ENCODE measurements at regions not wholly inside any gene's neighbourhood (a gene's known extent, or its start where the extent isn't known, plus 50 kb on each side); places are given as distances from the start of the nearest gene placed in this dataset.
A peak's percentile ranks its signal among the peaks of the same experiment; 100 is the strongest.

DNA sequence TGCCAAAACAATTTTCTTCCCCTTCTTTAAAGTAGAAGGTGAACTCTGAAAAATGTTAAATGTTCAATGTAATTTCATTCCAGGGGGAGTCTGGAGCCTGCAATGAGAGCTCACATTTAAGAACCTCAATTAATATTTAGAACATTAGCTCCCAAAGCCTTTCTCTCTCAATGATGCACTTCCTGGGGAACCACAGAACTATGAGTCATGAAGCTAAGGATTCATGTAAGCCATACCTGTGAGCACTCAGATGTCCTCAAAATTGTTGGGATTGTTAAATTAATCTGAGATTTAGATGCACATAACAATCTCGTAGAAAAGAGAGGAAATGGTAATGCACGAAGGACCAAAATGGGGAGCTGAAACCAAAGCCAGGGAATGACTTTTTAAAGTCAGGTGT, 244.2 kb upstream of the LRIG1 start:
- no peaks in the 10 kb centered on the region for H3K9me3 ChIP-seq
- 93 to 94% methylated on average over 2 of the region's 2 CpGs for WGBS, 2 donors (ENCODE audit: low coverage in 1 of 2)
- DNase-seq: no peak
- H3K4me1 ChIP-seq: no peaks in the 10 kb centered on the region
- H3K4me3 ChIP-seq: no peak overlapping the region
- in situ Hi-C loops (cut with MboI; ENCODE audit: low pct_ligation_motif_present in 1 of 4, low pct_unique_long_range_greater_than_20kb in 1 of 4, low sequenced_read_pairs in 3 of 4): no loop called here
- intact Hi-C loops (cut with DNase I; ENCODE audit: low total_unique reads): no loop called here
- no peaks in the 10 kb centered on the region for H3K36me3 ChIP-seq
- TF ChIP-seq, protein P1, sequence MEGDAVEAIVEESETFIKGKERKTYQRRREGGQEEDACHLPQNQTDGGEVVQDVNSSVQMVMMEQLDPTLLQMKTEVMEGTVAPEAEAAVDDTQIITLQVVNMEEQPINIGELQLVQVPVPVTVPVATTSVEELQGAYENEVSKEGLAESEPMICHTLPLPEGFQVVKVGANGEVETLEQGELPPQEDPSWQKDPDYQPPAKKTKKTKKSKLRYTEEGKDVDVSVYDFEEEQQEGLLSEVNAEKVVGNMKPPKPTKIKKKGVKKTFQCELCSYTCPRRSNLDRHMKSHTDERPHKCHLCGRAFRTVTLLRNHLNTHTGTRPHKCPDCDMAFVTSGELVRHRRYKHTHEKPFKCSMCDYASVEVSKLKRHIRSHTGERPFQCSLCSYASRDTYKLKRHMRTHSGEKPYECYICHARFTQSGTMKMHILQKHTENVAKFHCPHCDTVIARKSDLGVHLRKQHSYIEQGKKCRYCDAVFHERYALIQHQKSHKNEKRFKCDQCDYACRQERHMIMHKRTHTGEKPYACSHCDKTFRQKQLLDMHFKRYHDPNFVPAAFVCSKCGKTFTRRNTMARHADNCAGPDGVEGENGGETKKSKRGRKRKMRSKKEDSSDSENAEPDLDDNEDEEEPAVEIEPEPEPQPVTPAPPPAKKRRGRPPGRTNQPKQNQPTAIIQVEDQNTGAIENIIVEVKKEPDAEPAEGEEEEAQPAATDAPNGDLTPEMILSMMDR (IDR thresholded peaks at IDR 0.05): no peak
- TF ChIP-seq POLR2A (IDR thresholded peaks at IDR 0.05) (no peak), EP300 (IDR thresholded peaks at IDR 0.05; ENCODE audit: low read depth) (no peak), POLR2AphosphoS5 (IDR thresholded peaks at IDR 0.05) (no peak)
- H3K27ac ChIP-seq: no peak overlapping the region
- no peaks in the 10 kb centered on the region for H3K27me3 ChIP-seq

DNA sequence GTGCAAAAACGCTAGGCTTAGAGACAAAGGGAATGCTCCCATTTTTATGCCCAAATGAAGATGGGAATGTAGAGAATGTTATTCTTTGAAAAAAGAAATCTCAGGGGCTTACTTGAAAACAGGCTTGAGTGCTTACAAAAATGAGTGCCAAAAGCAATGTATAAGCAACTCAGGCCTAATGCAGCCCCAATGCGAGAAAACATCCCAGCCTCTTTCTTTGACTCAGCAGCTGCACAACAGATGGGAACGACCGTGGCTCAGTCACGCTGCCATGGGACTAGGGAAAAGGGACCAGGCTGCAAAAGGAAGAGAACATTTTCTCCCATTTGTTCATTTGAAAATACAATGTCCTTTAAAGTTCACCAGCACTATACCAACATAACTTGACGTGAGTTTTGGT, 246.4 kb upstream of the LRIG1 start:
- no peaks in the 10 kb centered on the region for H3K4me1 ChIP-seq
- no peak for DNase-seq
- no peaks in the 10 kb centered on the region for H3K27me3 ChIP-seq
- intact Hi-C loops (cut with DNase I; ENCODE audit: low total_unique reads): no loop called here
- no peaks in the 10 kb centered on the region for H3K36me3 ChIP-seq
- no peaks in the 10 kb centered on the region for H3K9me3 ChIP-seq
- in situ Hi-C loops (cut with MboI; ENCODE audit: low pct_ligation_motif_present in 1 of 4, low pct_unique_long_range_greater_than_20kb in 1 of 4, low sequenced_read_pairs in 3 of 4): no loop called here
- 63 to 93% methylated on average over 3 to 6 of the region's 6 CpGs for WGBS, 2 donors (ENCODE audit: low coverage in 1 of 2)
- TF ChIP-seq EP300 (IDR thresholded peaks at IDR 0.05; ENCODE audit: low read depth) (no peak), POLR2AphosphoS5 (IDR thresholded peaks at IDR 0.05) (no peak), POLR2A (IDR thresholded peaks at IDR 0.05) (no peak)
- TF ChIP-seq, protein P1 (IDR thresholded peaks at IDR 0.05): no peak
- no peak overlapping the region for H3K4me3 ChIP-seq
- no peak overlapping the region for H3K27ac ChIP-seq

DNA sequence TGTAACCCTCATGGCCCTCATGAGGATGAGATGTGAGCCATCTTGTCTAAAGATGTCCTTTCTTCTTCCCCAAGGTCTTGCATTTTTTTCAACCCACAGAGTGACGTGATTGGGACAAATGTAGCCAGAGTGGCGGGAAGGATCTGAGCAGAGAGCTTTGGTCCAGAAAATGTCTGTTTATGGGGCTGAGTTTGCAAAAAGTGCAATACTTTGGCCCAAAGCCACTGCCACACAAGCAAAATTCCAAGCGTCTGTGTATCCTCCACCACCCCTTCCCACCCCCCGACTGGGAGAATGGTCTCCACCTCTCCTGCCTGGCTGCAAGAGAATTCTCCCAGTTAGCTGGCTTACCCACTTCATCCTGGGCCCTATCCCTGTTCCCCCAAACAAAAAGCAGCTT, 246.9 kb upstream of the LRIG1 start:
- H3K27ac ChIP-seq: no peak overlapping the region
- no peaks in the 10 kb centered on the region for H3K27me3 ChIP-seq
- intact Hi-C loops (cut with DNase I; ENCODE audit: low total_unique reads) (no loop called here), in situ Hi-C loops (cut with MboI; ENCODE audit: low pct_ligation_motif_present in 1 of 4, low pct_unique_long_range_greater_than_20kb in 1 of 4, low sequenced_read_pairs in 3 of 4) (no loop called here)
- H3K4me1 ChIP-seq: no peaks in the 10 kb centered on the region
- no peak for DNase-seq
- no peaks in the 10 kb centered on the region for H3K9me3 ChIP-seq
- TF ChIP-seq EP300 (IDR thresholded peaks at IDR 0.05; ENCODE audit: low read depth) (no peak), POLR2AphosphoS5 (IDR thresholded peaks at IDR 0.05) (no peak), POLR2A (IDR thresholded peaks at IDR 0.05) (no peak)
- TF ChIP-seq, protein P1 (IDR thresholded peaks at IDR 0.05): no peak
- 73 to 87% methylated on average over 2 to 4 of the region's 4 CpGs for WGBS, 2 donors (ENCODE audit: low coverage in 1 of 2)
- no peak overlapping the region for H3K4me3 ChIP-seq
- H3K36me3 ChIP-seq: no peaks in the 10 kb centered on the region

DNA sequence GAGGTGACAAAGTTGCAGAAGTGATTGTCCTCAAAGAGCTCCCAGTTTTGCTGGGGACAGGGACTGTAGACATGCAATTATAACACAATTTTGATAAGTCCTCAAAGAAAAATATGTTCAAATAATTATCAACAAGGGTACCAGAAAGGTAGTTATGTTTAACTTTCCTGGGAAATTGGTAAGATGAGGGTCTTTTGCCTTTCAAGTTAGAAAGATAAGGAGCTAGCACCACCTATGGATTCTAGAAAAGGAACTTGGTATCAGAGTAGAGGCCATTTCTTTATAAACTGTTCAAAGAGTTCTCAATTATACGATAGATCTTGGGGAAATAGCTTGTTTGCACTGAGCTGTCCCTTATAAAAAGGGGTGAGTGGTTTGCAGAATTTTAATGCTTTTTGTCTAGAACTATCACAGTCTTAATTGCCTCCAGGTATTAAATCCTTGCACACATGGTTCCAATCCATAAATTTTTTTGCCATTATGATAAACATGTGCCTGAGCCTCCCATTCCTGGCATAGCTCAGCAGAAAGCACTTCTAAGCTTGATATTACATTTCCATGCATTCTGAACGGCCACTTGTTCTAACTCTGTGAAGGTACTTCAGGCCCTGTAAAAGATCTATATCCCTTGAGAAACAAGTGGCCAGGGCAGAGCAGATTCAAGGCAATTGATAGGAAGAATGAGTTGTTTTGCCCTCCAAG, 247.5 kb upstream of the LRIG1 start:
- intact Hi-C loops (cut with DNase I; ENCODE audit: low total_unique reads) (no loop called here), in situ Hi-C loops (cut with MboI; ENCODE audit: low pct_ligation_motif_present in 1 of 4, low pct_unique_long_range_greater_than_20kb in 1 of 4, low sequenced_read_pairs in 3 of 4) (no loop called here)
- no peak for DNase-seq
- H3K4me3 ChIP-seq: no peak overlapping the region
- H3K36me3 ChIP-seq: no peaks in the 10 kb centered on the region
- no peak for TF ChIP-seq EP300 (IDR thresholded peaks at IDR 0.05; ENCODE audit: low read depth)
- no peak for TF ChIP-seq POLR2A (IDR thresholded peaks at IDR 0.05)
- TF ChIP-seq POLR2AphosphoS5 (IDR thresholded peaks at IDR 0.05): no peak
- TF ChIP-seq, protein P1 (IDR thresholded peaks at IDR 0.05): no peak
- no peaks in the 10 kb centered on the region for H3K9me3 ChIP-seq
- no peaks in the 10 kb centered on the region for H3K27me3 ChIP-seq
- peak overlapping the region in 1 of 4 donors; percentile 6 for H3K27ac ChIP-seq
- WGBS, 2 donors (ENCODE audit: low coverage in 1 of 2): 81% methylated on average over 2 of the region's 2 CpGs
- no peaks in the 10 kb centered on the region for H3K4me1 ChIP-seq

Measured in transverse colon (tissue), 4 donors.